ENCODE measurements at regions not wholly inside any gene's neighbourhood (a gene's known extent, or its start where the extent isn't known, plus 50 kb on each side); places are given as distances from the start of the nearest gene placed in this dataset.

DNA sequence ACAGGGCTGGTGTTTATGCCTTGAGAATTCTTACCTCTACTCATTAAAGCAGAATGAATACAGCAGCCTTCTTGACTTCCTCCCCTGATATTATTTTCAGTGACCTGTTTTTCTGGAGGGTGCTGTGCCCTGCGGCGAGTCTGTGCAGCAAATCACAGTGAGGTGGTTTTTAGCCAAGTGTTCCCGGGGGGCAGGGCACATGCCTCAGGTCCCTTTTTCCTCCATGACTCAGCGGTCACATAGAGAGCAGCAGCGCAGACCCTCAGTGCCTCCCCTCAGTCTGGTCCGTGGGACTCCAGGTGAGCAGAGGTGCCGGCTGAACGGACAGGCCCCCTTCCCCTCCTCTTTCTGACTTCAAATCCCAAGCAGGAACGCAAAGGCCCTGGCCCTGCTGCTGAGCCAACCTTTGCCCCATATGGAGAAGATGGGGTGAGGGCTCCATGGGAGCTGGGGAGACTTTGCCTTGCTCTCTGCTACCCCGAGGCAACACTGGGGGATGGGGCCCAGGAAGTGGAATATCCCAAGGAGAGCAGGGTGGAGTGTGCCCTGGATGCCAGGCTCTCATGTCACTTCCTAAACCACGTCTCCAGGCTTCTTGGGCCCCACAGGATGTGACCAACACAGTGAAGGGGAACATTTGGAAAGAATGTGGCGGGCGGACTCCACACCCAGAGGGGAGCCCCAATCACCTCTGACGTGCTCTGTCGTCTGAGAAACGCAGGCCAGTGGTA is 90.0 kb downstream of the DHRS2 start:
- no peak overlapping the region for H4K5ac ChIP-seq (ENCODE audit: low read depth, low read length)
- no TSS peak for BruUV-seq (replicated peaks)
- no peak overlapping the region for H2BK20ac ChIP-seq (ENCODE audit: low read depth, low read length)
- DNase-seq: no peak
- in situ Hi-C loops (cut with MboI; ENCODE audit: low sequenced_read_pairs) (loop anchor here (5.0 kb wide), 1 partner anchor 186 kb away; no protein-coding TSS in a partner anchor), intact Hi-C loops (cut with micrococcal nuclease) (no loop called here), dilution Hi-C loops (cut with HindIII; ENCODE audit: low sequenced_read_pairs, unreplicated experiment) (no loop called here)
- H3K27me3 ChIP-seq (ENCODE audit: control insufficient read depth, insufficient read depth, low read length): no peaks in the 10 kb centered on the region
- H3K56ac ChIP-seq (ENCODE audit: extremely low read depth, insufficient read depth, low read length): no peak overlapping the region
- no peak overlapping the region for H2AK9ac ChIP-seq (replicated peaks; ENCODE audit: low read depth, low read length, poor library complexity)
- peak overlapping the region; percentile 3 for H2AFZ ChIP-seq (replicated peaks; ENCODE audit: low read length, poor library complexity)
- no peak overlapping the region for H2AK5ac ChIP-seq (ENCODE audit: low read depth, low read length)
- H3K4me3 ChIP-seq (ENCODE audit: insufficient read depth, low read depth, low read length): no peak overlapping the region
- no peak for ATAC-seq (ENCODE audit: low read depth)
- no peaks in the 10 kb centered on the region for H3K4me1 ChIP-seq (ENCODE audit: control insufficient read depth, insufficient read depth, low read length)
- no peak overlapping the region for H3K4me2 ChIP-seq (ENCODE audit: low read depth, low read length)
- no peaks in the 10 kb centered on the region for H3K79me1 ChIP-seq (ENCODE audit: low read depth in 1 of 2, low read length in 2 of 2)
- H3K14ac ChIP-seq (replicated peaks; ENCODE audit: low read depth, low read length): no peak overlapping the region
- CTCF ChIA-PET: interaction anchor here (0.7 kb wide), 1 partner anchor 9 kb away, joined by 3 read pairs; no protein-coding TSS in a partner anchor
- 0% methylated on average over 1 of the region's 16 CpGs; no CpG with 5 or more reads in 1 of the 2 experiments for WGBS, 2 experiments (ENCODE audit: extremely low coverage in 2 of 2, insufficient read length in 1 of 2)
- POLR2A ChIA-PET (ENCODE audit: unreplicated experiment): no interaction called here
- H4K91ac ChIP-seq (ENCODE audit: insufficient read depth, low read depth, low read length): no peak overlapping the region
- H3K23ac ChIP-seq (ENCODE audit: low read depth, low read length): no peak overlapping the region
- H2BK120ac ChIP-seq (ENCODE audit: low read depth, low read length): no peak overlapping the region
- no peak overlapping the region for H3K4ac ChIP-seq (ENCODE audit: low read depth, low read length)
- no peaks in the 10 kb centered on the region for H3K9me3 ChIP-seq (ENCODE audit: control insufficient read depth, insufficient read depth, low read length)
- no peak overlapping the region for H3K9ac ChIP-seq (ENCODE audit: low read depth, low read length)
- H4K20me1 ChIP-seq (ENCODE audit: insufficient read depth, low read length): no peaks in the 10 kb centered on the region
- H2BK15ac ChIP-seq (ENCODE audit: low read depth, low read length): no peak overlapping the region
- H3K9me1 ChIP-seq (ENCODE audit: insufficient read depth, low read length): no peaks in the 10 kb centered on the region
- TF ChIP-seq RCOR1 (IDR thresholded peaks at IDR 0.05; ENCODE audit: insufficient replicate concordance, low read length): no peak
- no peak for TF ChIP-seq MAZ (IDR thresholded peaks at IDR 0.05; ENCODE audit: borderline replicate concordance, low read depth, low read length)
- TF ChIP-seq MXI1 (IDR thresholded peaks at IDR 0.05; ENCODE audit: borderline replicate concordance, low read depth, low read length): no peak
- TF ChIP-seq NFE2L2 (IDR thresholded peaks at IDR 0.05; ENCODE audit: low read depth, low read length): no peak
- no peak for TF ChIP-seq MAFK (IDR thresholded peaks at IDR 0.05; ENCODE audit: low read depth, low read length)
- no peak for TF ChIP-seq RFX5 (IDR thresholded peaks at IDR 0.05; ENCODE audit: low read depth, low read length)
- no peak overlapping the region for H3K27ac ChIP-seq (ENCODE audit: insufficient read depth, low read length)
- no peaks in the 10 kb centered on the region for H3K36me3 ChIP-seq (ENCODE audit: control insufficient read depth, insufficient read depth, low read length)
- no peak overlapping the region for H3K18ac ChIP-seq (ENCODE audit: low read depth, low read length)
- H2BK5ac ChIP-seq (ENCODE audit: low read depth, low read length, poor library complexity, severe bottlenecking): no peak overlapping the region
- H4K8ac ChIP-seq (ENCODE audit: low read depth in 2 of 2, low read length in 2 of 2): no peak overlapping the region

All from IMR-90 (cell line).